Suppressor macrophage treated with lipopolysaccharide for 1 hour (primary cell): ENCODE measurements at regions not wholly inside any gene's neighbourhood (a gene's known extent, or its start where the extent isn't known, plus 50 kb on each side); places are given as distances from the start of the nearest gene placed in this dataset.
"Not testable (repeated sequence)": the region's sequence is repeated elsewhere in the genome, so short reads cannot be mapped to it uniquely, and the experiment has no call there.

Source experiments
- DNase-seq, 3 donors: peaks; one replicate each; pipeline ENCODE4 v3.0.0-alpha.2; 2020 to 2022

GRCh38 chr4:189563751-189564150, 376.9 kb upstream of the FRG1 start:
- peak; percentile 25 to 53 (median 51) for DNase-seq

DNA sequence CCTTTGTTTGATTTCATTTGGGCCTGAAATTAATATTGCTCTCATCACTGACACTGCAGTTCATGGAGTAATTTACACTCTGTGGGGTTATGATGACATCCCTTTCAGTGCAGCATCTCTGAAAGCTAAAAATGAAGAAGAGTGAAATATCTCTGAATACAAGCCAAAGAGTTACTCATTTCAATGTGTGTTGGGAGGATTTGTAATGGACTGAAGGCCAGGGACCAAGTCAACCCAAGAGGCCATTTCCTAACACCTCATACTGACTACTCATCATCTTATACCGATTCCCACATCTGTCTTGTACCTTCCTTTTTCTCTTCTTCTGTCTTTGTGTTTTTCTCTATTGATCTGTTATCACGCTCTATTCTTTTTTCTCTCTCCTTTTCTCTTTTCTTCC, 374.4 kb upstream of the FRG1 start:
- DNase-seq: peak; percentile 4 to 60 (median 42)

GRCh38 chr4:189566900-189567299, 373.8 kb upstream of the FRG1 start:
- peak; percentile 75 to 92 (median 90) for DNase-seq

DNA sequence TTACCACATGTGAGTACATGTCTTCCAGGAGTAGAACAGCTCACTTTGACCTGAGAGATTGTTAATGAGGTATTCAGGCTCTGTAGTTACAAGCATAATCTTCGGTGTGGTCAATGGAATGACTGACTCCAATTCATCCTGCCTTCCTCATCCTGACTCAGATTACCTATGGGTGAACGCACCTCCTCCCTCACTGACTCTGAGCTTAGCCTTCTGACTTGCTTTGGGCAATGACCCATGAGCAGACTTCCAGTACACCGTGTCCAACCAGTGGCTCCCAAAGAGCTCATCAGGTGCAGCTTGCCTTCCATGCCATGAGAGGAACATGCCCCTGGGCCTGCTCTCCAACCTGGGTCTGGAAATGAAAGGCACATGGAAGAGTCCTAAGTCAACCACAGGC, 361.0 kb upstream of the FRG1 start:
- DNase-seq: not testable (repeated sequence)

DNA sequence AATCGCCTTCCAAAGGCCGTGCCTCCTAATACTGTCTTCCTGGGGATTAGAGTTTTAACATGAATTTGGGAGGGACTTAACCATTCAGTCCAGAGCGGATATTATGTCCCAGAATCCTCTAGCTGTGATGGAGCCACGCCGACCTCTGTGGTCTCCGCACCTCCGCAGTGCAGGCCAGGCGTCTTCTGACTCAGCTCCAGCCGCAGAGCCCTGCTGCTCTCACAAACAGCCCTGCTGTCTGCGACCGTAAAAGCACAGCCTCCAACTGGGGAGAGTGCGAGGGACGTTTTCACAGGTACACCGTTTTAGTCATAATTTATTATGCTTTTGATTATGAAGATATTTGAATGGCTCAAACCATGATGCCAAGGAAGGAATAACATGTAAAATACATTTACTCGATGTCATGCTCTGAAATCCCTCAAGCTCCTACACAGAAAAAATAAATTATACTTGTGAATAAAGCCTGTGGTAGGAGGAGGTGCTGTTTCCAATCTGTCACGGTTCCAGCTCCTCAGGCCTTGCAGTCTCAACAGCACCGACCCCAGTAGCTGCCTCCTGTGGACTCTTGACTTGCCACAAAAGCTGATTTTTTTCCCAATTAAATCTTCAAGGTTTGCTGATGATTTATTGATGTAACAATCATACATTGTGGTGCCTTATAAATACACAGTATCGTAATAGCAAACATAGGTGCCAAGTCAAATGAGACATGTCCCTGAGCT, 353.6 kb upstream of the FRG1 start:
- not testable (repeated sequence) for DNase-seq

GRCh38 chr4:189589201-189589600, 351.5 kb upstream of the FRG1 start:
- not testable (repeated sequence) for DNase-seq

- no peak for DNase-seq
Observed at GRCh38 chr4:189592890-189593289, 347.8 kb upstream of the FRG1 start.

- DNase-seq: no peak
Observed at GRCh38 chr4:189597341-189597740, 343.3 kb upstream of the FRG1 start.

GRCh38 chr4:189600264-189600663, 340.4 kb upstream of the FRG1 start:
- DNase-seq: no peak

DNA sequence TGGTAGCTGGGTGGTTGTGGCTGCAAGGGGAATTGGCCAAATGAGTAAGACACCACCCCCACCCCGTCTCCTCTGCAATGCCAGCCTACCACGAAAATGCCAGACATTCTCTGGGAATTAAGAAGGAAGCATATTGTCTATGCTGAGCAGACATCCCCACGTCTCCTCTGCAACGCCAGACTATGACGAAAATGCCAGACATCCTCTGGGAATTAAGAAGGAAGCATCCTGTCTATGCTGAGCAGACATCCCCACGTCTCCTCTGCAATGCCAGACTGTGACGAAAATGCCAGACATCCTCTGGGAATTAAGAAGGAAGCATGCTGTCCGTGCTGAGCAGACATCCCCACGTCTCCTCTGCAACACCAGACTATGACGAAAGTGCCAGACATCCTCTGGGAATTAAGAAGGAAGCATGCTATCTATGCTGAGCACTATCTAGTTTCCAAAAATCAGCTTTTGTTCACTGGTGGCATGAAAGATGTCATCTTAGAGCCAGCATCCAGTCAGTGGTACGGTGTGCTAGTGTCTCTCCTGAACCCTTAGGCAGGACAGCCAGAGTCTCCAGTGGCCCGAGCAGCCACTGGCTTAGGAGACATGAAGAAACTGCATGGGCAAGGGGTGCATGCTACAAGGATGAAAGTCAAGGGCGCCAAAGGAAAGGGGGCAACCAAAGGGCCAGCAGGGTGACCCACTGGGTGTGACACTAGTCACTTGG, 339.8 kb upstream of the FRG1 start:
- peak in 2 of 3 donors; percentile 11 to 15 for DNase-seq

GRCh38 chr4:189602827-189603226, 337.8 kb upstream of the FRG1 start:
- not testable (repeated sequence) for DNase-seq

GRCh38 chr4:189610571-189610970, 330.1 kb upstream of the FRG1 start:
- DNase-seq: peak; percentile 36 to 78 (median 74)

GRCh38 chr4:189613207-189613606, 327.5 kb upstream of the FRG1 start:
- DNase-seq: peak; percentile 74 to 95 (median 85)

DNA sequence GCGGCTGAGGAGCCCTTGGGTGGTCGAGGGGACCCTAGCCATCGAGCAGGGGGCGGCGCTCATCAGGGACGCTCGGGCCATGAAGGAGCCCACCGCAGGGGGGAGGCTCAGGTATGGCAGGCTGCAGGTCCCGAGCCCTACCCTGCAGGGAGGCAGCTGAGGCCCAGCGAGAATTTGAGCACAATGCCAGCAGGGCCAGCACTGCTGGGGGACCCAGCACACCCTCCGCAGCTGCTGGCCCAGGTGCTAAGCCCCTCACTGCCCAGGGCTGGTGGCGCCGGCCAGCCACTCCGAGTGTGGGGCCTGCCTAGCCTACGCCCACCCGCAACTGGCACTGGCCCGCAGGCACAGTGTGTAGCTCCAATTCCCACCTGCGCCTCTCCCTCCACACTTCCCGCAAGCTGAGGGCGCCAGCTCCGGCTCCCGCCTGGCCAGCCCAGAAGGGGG, 325.4 kb upstream of the FRG1 start:
- no peak for DNase-seq

- not testable (repeated sequence) for DNase-seq
Observed at GRCh38 chr4:189617741-189618140, 322.9 kb upstream of the FRG1 start.

- DNase-seq: not testable (repeated sequence)
Observed at GRCh38 chr4:189619441-189620250, 321.0 kb upstream of the FRG1 start.

DNA sequence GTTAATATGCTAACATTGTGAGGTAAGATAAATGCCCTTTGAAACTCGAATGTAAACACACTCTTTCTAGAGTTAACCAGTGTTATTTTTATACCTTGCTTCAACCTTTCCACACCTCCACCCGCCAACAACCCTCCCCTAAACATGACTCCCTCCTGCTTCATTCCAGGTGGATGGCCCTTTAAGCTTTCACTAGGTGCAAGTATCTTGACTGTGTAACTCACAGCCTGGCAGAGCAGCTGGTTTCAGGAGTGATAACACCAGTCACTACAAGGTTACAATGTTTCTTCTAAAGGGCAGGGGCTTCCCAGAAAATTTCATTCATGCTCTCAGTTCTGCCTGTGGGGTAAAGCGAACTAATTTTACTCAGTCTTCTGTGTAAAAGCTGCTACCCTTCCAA, 318.1 kb upstream of the FRG1 start:
- not testable (repeated sequence) for DNase-seq

DNA sequence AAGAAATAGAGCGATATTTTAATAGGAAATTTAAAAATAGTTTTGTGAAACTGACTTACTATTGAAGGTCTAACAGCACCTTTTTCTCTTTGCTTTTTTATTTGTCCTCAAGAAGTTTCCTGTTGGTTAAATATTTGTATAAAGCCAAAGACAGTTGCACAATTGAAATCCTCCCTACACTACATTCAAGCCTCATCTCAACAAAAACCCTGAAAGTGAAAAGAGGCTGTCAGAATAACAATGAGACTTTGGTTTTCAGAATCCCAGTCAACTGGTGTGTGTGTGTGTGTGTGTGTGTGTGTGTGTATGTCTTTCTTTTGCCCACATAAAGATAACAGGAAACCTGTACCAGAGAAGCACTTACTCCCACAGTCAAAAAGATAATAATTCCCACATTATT, 313.6 kb upstream of the FRG1 start:
- DNase-seq: not testable (repeated sequence)

DNA sequence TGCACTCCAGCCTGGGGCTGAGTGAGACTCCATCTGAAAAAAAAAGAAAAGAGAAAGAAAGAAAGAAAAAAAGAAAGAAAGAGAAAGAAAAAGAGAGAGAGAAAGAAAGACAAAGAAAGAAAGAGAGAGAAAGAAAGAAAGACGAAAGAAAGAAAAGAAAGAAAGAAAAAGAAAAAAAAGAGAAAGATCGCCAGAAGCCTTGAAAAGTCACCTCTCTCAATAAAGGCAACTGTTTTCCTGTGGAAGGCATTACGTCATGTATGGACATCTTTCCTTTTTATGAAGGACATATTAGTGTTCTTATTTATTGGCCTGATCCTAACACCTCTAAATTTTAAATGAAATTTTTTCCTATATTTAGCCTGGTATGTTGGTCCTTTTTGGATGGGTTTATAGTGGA, 310.9 kb upstream of the FRG1 start:
- not testable (repeated sequence) for DNase-seq

GRCh38 chr4:189630913-189631567, 309.6 kb upstream of the FRG1 start:
- DNase-seq: peak; percentile 42 to 88 (median 85)

DNA sequence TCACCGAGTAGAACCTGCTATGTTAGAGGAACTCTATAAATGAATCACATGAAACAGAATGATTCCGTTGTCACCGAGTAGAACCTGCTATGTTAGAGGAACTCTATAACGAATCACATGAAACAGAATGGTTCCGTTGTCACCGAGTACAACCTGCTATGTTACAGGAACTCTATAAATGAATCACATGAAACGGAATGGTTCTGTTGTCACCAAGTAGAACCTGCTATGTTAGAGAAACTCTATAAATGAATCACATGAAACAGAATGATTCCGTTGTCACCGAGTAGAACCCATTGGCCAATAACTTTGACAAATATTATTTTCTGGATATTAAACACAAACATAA, 309.1 kb upstream of the FRG1 start:
- peak; percentile 56 to 90 (median 78) for DNase-seq

DNA sequence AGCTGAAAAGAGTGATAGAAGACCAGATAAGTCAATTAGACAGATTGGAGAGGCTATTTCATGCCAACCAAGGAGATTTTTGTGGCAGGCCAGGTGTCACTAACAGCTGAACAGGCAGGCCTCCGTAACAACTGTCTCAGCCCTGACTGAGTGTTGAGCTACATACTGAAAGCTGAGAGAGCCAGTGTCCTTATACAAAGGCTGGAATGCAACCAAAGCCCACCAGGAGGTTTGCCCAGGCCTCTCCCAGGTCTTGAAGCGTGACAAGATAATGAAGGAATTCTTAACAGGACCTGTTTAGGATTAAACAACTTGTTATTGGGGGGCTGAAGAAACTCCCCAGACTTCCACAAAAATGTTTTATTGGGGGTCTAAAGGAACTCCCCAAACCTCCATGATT, 290.2 kb upstream of the FRG1 start:
- DNase-seq: not testable (repeated sequence)

DNA sequence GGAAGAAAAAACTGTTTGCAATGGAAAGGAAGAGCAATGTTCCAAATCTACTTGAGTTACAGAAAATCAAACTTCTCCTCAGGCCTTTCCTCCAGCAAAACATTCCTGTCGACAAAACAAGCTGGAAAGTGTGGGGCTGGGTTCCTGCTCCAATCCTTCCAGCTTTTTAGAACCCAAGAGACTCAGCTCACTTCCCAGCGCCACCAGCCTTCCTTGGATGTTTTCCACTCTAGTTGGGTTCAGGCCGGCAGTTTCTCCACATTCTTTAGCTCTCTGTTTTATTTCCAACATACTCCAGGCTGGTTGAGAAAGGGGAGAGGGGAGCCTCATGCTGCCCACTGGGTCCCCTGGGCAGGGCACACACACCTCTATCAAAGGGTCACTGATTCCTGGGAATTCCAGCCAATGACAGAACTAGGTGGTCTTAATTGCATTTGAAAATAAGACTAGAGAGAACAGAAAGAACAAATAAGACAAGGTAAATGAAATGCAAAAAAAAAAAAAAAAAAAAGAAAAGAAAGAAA, 287.5 kb upstream of the FRG1 start:
- DNase-seq: not testable (repeated sequence)
